Brain microvascular endothelial cell (primary cell): ENCODE measurements at regions not wholly inside any gene's neighbourhood (a gene's known extent, or its start where the extent isn't known, plus 50 kb on each side); places are given as distances from the start of the nearest gene placed in this dataset.

Experiments used
- DNase-seq: peaks from one replicate; pipeline ENCODE4 v3.0.0-alpha.2; 2020
- H3K27ac ChIP-seq: fragments of 250-450 bp; sonication (Bioruptor Pico); 2 replicates; pipeline ENCODE4 v1.5.1; 2020; ENCODE audit warnings: mild to moderate bottlenecking, moderate library complexity
- H3K27me3 ChIP-seq: fragments of 250-450 bp; sonication (Bioruptor Pico); replicated peaks from 2 replicates; pipeline ENCODE4 v1.5.1; 2020; ENCODE audit warnings: mild to moderate bottlenecking
- H3K36me3 ChIP-seq: fragments of 250-450 bp; sonication (Bioruptor Pico); replicated peaks from 2 replicates; pipeline ENCODE4 v1.5.1; 2020; ENCODE audit warnings: mild to moderate bottlenecking
- H3K4me3 ChIP-seq: 2 replicates; pipeline ENCODE4 v1.5.1; 2011; ENCODE audit warnings: low read depth, mild to moderate bottlenecking, control low read depth, low read length, moderate library complexity
- in situ Hi-C: cut with HindIII; loops from 2 replicates; pipeline ENCODE4 v1.10.0; 2017; ENCODE audit warnings: low sequenced_read_pairs, low pct_ligation_motif_present
- TF ChIP-seq, protein P1 (sequence below): IDR thresholded peaks from 2 replicates; pipeline ENCODE4 v1.5.1; 2011; ENCODE audit warnings: low read depth, mild to moderate bottlenecking, moderate library complexity, low read length, control low read depth, inconsistent platforms; ENCODE audit errors: missing control alignments

DNA sequence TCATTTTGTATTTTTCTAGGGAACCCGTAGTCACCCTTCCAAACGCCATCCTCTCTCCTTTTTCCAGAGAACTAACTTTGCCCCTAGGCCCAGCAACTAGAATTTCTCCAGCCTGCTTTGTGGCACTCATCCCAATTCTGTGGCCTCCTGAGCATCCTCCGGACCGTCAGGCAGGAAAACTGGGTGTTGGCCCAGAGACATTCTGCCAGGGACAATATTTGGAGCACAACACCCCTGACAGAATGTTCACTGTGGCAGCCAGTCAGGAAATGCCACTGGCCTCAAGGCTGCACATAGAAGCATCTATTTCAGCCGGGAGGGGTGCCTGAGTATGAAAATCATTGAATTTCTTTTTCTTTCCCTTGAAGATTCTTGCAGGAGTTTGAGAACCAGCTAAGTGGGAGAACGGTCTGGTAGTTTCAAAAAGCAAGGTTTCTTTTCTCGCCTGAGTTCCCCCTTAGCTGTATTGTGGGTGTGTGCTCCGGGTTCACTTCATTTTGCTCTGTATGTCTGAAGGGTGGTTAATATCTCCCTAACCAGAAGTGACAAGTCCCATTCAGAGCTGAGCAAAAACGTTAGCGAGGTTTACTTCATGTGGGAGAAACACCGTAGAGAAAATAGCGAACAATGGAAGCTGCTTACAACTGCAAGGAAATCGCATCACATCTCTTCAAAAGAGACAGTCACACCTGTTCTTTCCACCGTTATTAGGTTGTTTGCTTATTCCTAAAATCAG, 108.1 kb upstream of the TPM1 start:
- Histone ChIP-seq H3K27ac (no peak overlapping the region), H3K4me3 (no peak overlapping the region)
- in situ Hi-C loops = no loop called here

DNA sequence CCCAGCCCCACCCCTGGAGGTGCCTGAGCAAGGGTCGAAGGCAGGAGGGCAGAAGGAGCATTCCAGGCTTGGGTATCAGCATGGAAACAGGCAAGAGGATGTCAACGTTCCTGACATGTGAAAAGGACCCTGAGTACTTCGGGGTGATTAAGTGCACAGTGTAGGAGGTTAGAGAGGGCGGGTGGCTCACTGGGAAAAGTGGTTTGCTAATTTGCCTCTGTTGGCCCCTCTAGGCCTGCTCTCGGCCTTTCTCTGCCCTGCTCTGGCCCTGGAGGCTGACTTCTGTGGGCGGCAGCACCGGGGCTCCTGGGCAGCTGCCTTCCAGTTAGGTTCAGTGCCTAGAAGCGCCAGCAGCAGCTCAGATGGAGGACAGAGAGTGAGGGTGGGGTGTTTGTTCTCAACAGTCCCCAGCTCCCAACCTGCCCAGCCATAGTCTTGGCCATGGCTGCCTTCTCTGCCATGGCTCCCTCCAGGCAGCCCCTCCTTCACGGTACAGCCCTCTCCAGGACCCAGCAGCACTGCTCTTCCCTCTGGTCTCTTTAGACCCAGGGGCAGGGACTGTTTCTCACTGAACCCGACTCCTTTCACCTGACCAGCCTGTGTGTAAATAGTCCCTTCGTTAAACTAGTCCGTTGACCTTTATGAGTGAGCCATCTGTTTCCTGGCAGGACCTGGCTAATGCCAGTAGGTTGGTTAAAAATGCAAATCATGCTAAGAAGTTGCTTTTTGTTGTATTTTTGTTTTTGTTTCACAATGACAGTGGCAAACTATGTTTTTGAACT, 107.1 kb upstream of the TPM1 start:
- no peak overlapping the region for H3K4me3 ChIP-seq
- H3K27ac ChIP-seq = no peak overlapping the region
- no peak for DNase-seq
- in situ Hi-C loops = no loop called here
- H3K27me3 ChIP-seq = no peaks in the 10 kb centered on the region
- TF ChIP-seq, protein P1, sequence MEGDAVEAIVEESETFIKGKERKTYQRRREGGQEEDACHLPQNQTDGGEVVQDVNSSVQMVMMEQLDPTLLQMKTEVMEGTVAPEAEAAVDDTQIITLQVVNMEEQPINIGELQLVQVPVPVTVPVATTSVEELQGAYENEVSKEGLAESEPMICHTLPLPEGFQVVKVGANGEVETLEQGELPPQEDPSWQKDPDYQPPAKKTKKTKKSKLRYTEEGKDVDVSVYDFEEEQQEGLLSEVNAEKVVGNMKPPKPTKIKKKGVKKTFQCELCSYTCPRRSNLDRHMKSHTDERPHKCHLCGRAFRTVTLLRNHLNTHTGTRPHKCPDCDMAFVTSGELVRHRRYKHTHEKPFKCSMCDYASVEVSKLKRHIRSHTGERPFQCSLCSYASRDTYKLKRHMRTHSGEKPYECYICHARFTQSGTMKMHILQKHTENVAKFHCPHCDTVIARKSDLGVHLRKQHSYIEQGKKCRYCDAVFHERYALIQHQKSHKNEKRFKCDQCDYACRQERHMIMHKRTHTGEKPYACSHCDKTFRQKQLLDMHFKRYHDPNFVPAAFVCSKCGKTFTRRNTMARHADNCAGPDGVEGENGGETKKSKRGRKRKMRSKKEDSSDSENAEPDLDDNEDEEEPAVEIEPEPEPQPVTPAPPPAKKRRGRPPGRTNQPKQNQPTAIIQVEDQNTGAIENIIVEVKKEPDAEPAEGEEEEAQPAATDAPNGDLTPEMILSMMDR = no peak
- no peaks in the 10 kb centered on the region for H3K36me3 ChIP-seq

More for the DNA sequence above, 108.1 kb upstream of the TPM1 start:
- TF ChIP-seq, protein P1 = no peak
- no peaks in the 10 kb centered on the region for H3K36me3 ChIP-seq
- no peaks in the 10 kb centered on the region for H3K27me3 ChIP-seq
- DNase-seq = no peak

DNA sequence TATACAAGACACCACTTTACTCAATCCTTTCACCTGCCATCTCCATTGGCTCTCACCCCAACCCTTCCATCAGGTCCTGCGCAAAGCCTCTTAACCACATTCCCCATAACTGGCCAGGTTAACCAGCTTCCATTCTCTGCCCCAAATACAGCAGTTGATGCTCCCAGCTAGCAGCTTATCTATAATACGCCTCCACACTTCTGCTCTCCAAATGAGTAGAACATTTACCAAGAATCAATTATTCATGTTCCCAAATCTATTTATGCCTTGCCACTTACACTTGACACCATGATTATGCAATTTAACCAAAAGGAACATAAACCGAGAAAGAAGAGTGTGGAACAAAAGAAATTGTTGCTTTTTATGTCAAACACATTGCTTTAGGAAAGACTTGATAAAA, 103.7 kb upstream of the TPM1 start:
- no peaks in the 10 kb centered on the region for H3K36me3 ChIP-seq
- DNase-seq = no peak
- H3K27me3 ChIP-seq = no peaks in the 10 kb centered on the region
- TF ChIP-seq, protein P1 = no peak
- no peak overlapping the region for H3K4me3 ChIP-seq
- no peak overlapping the region for H3K27ac ChIP-seq
- in situ Hi-C loops = no loop called here

DNA sequence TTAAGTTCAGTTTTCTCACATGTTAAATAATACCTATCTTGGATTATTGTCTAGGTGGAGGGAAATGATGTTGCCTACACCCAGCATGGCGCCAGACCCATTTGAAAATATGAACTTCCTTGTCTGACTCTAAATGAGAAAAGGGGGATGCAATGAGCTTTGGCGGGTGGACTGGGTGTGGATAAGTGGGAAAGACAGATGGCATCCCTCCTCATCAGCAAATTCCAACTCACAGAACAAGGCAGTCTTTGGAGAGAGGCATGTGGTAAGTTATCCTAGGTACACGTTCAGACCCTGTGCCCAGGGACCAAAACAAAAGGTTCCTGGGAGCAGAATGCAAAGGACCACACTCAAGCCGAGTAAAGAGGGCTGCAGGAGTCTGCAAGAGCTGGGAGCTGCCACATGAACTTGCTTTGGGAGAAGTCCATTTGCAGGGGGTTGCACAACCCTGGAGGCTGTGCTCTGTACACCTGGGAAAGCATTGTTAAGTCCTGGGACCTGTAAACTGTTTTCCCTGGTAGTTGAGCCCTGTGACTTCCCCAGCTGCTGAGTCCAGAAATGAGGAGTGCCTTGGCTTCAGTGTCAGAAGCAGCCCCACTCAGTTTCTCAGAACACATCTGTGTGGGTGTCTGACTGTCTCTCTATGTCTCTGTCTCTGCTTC, 102.3 kb upstream of the TPM1 start:
- TF ChIP-seq, protein P1 = no peak
- DNase-seq = no peak
- no peak overlapping the region for H3K4me3 ChIP-seq
- H3K27ac ChIP-seq = peak overlapping the region; percentile 99
- in situ Hi-C loops = no loop called here
- H3K27me3 ChIP-seq = no peaks in the 10 kb centered on the region
- H3K36me3 ChIP-seq = no peaks in the 10 kb centered on the region

DNA sequence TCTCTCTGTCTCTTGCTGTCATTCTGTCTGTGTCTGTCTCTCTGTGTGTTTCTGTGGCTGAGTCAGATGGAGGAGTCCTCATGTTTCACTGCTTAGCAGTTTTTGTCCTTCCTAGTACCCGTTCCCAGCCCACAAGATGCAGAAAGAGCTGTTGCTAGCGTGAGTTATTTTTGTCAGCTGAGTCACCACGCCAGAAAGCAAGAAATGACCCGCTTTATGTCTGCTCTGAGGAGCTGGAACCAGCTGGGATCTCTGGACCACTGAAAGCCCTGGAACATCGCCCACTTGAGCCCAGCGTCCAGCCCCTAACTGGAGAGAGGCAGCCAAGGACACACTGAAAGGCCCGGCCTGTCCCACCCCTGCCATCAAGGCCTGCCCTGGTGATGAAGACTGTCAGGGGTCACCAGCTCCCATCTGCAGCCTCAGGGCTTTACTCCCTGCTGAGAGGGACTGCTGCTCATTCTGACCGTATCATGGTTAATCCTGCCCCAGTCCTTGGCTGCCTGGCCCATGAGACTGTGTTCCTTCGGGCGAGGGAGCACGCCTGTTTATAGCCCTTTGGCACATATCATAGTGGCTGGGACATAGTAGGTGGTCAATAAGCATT, 101.7 kb upstream of the TPM1 start:
- peak; percentile 99 for DNase-seq
- TF ChIP-seq, protein P1 = no peak
- Histone ChIP-seq H3K4me3 (no peak overlapping the region), H3K27ac (peak overlapping the region; percentile 99), H3K36me3 (no peaks in the 10 kb centered on the region), H3K27me3 (no peaks in the 10 kb centered on the region)
- in situ Hi-C loops = no loop called here
